HG03025 (cell line): ENCODE measurements at regions not wholly inside any gene's neighbourhood (a gene's known extent, or its start where the extent isn't known, plus 50 kb on each side); places are given as distances from the start of the nearest gene placed in this dataset.

Source experiments
- ATAC-seq: cut with Tn5 transposase; IDR thresholded peaks from one replicate; pipeline ENCODE4 v1.9.1; 2021; ENCODE audit warnings: mild to moderate bottlenecking, moderate library complexity; ENCODE audit not compliant: unreplicated experiment, low FRiP score

GRCh38 chr2:208545403-208546042 is 138.9 kb downstream of the PTH2R start:
- no peak for ATAC-seq

- ATAC-seq: no peak
Observed at GRCh38 chr2:208546107-208546506, 139.5 kb downstream of the PTH2R start.

- ATAC-seq: no peak
Observed at GRCh38 chr2:208546860-208547650, 140.5 kb downstream of the PTH2R start.

- no peak for ATAC-seq
Observed at GRCh38 chr2:208548700-208549099, 142.1 kb downstream of the PTH2R start.

GRCh38 chr2:208549546-208550158 is 143.1 kb downstream of the PTH2R start:
- ATAC-seq: no peak

- ATAC-seq: no peak
Observed at GRCh38 chr2:208552943-208553342, 146.4 kb downstream of the PTH2R start.

- ATAC-seq: no peak
Observed at GRCh38 chr2:208556983-208557484, 150.4 kb downstream of the PTH2R start.

GRCh38 chr2:208565690-208566416 is 159.3 kb downstream of the PTH2R start:
- no peak for ATAC-seq

- no peak for ATAC-seq
Observed at GRCh38 chr2:208568203-208568602, 161.6 kb downstream of the PTH2R start.

- ATAC-seq: no peak
Observed at GRCh38 chr2:208570066-208570465, 163.5 kb downstream of the PTH2R start.

GRCh38 chr2:208570851-208571763 is 164.5 kb downstream of the PTH2R start:
- no peak for ATAC-seq

- ATAC-seq: no peak
Observed at GRCh38 chr2:208571764-208572131, 165.2 kb downstream of the PTH2R start.

GRCh38 chr2:208573569-208573968 is 167.0 kb downstream of the PTH2R start:
- no peak for ATAC-seq

GRCh38 chr2:208579678-208580077 is 173.1 kb downstream of the PTH2R start:
- no peak for ATAC-seq

GRCh38 chr2:208584378-208584985 is 177.9 kb downstream of the PTH2R start:
- no peak for ATAC-seq

- no peak for ATAC-seq
Observed at GRCh38 chr2:208586516-208586915, 179.9 kb downstream of the PTH2R start.

GRCh38 chr2:208594642-208595385 is 188.2 kb downstream of the PTH2R start:
- no peak for ATAC-seq

- ATAC-seq: no peak
Observed at GRCh38 chr2:208595386-208596275, 189.0 kb downstream of the PTH2R start.
